Liver (tissue), 3 donors: ENCODE measurements at regions not wholly inside any gene's neighbourhood (a gene's known extent, or its start where the extent isn't known, plus 50 kb on each side); places are given as distances from the start of the nearest gene placed in this dataset.

Experiments used
- JUND ChIP-seq, 2 donors: IDR thresholded peaks; 2 replicates each; pipeline ENCODE4 v1.6.1; 2016; ENCODE audit warnings: antibody characterized with exemption in 2 of 2
- TF ChIP-seq, protein P1 (sequence below): fragments of 150-350 bp; IDR thresholded peaks from 2 replicates; pipeline ENCODE4 v1.5.1; 2017; ENCODE audit warnings: improper control_type of control experiment, low read depth, low read length; ENCODE audit not compliant: missing input control
- TF ChIP-seq, protein P2 (sequence below): IDR thresholded peaks from 2 replicates; pipeline ENCODE4 v1.6.1; 2016; ENCODE audit warnings: antibody characterized with exemption
- donor health status: healthy.
- donor health status: healthy.

DNA sequence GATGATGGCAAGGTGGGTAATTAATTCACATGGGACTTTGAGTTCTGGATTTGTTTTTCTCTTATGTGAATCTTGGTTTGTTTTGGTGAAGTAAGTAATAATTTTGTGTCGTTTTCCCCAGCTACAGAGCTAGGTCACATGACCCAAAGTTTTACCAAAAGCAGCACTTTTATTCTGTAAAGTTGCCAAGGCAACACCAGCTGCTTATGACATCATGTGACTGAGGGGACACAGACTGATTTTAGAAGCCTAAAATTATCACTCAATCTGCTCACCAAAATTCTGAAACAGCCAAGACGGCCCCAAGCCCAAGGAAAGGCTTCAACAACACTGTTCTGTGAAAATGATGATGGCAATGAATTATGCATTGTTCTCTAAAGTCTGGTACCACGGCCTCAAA, 63.9 kb downstream of the MEX3B start:
- TF ChIP-seq, protein P1, sequence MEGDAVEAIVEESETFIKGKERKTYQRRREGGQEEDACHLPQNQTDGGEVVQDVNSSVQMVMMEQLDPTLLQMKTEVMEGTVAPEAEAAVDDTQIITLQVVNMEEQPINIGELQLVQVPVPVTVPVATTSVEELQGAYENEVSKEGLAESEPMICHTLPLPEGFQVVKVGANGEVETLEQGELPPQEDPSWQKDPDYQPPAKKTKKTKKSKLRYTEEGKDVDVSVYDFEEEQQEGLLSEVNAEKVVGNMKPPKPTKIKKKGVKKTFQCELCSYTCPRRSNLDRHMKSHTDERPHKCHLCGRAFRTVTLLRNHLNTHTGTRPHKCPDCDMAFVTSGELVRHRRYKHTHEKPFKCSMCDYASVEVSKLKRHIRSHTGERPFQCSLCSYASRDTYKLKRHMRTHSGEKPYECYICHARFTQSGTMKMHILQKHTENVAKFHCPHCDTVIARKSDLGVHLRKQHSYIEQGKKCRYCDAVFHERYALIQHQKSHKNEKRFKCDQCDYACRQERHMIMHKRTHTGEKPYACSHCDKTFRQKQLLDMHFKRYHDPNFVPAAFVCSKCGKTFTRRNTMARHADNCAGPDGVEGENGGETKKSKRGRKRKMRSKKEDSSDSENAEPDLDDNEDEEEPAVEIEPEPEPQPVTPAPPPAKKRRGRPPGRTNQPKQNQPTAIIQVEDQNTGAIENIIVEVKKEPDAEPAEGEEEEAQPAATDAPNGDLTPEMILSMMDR, result no peak
- TF ChIP-seq, protein P2, sequence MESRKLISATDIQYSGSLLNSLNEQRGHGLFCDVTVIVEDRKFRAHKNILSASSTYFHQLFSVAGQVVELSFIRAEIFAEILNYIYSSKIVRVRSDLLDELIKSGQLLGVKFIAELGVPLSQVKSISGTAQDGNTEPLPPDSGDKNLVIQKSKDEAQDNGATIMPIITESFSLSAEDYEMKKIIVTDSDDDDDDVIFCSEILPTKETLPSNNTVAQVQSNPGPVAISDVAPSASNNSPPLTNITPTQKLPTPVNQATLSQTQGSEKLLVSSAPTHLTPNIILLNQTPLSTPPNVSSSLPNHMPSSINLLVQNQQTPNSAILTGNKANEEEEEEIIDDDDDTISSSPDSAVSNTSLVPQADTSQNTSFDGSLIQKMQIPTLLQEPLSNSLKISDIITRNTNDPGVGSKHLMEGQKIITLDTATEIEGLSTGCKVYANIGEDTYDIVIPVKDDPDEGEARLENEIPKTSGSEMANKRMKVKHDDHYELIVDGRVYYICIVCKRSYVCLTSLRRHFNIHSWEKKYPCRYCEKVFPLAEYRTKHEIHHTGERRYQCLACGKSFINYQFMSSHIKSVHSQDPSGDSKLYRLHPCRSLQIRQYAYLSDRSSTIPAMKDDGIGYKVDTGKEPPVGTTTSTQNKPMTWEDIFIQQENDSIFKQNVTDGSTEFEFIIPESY, result no peak
- TF ChIP-seq JUND (IDR thresholded peaks at IDR 0.05), result no peak
